Body of pancreas (tissue), 4 donors: ENCODE measurements at regions not wholly inside any gene's neighbourhood (a gene's known extent, or its start where the extent isn't known, plus 50 kb on each side); places are given as distances from the start of the nearest gene placed in this dataset.

Source experiments
- ATAC-seq: fragments of 150-250 bp; one replicate; pipeline ENCODE4 v1.9.1; 2016
- DNase-seq, 4 donors: peaks; one replicate each; pipeline ENCODE4 v3.0.0-alpha.2; 2019
- H3K27ac ChIP-seq, 4 donors: fragments of 200-600 bp; sonication (generic); 1 replicate in 3 of 4; 2 replicates in 1 of 4; pipeline versions ENCODE4 v1.5.1 to v1.6.1; 2016 to 2019; ENCODE audit warnings: mild to moderate bottlenecking in 1 of 4, mixed read lengths in 1 of 4, moderate library complexity in 1 of 4
- H3K27me3 ChIP-seq, 2 donors: fragments of 200-600 bp; sonication (generic); one replicate each; pipeline ENCODE4 v1.6.0; 2016; ENCODE audit warnings: mild to moderate bottlenecking in 1 of 2
- H3K36me3 ChIP-seq, 2 donors: fragments of 200-600 bp; sonication (generic); replicated peaks in 1 of 2; 2 replicates each; pipeline ENCODE4 v1.5.1; 2016; ENCODE audit warnings: low read depth in 2 of 2; ENCODE audit not compliant: insufficient read depth in 1 of 2
- H3K4me1 ChIP-seq: fragments of 200-600 bp; sonication (generic); one replicate; pipeline ENCODE4 v1.6.0; 2016
- H3K4me3 ChIP-seq, 2 donors: fragments of 200-600 bp; sonication (generic); 1 replicate in 1 of 2; 2 replicates in 1 of 2; pipeline ENCODE4 v1.5.1; 2016 to 2019
- H3K9me3 ChIP-seq, 3 donors: fragments of 200-600 bp; sonication (generic); 1 replicate in 2 of 3; 2 replicates in 1 of 3; pipeline ENCODE4 v1.5.1; 2016
- CTCF ChIP-seq, 7 experiments: fragments of 450-650 bp in 4 of 7; fragments of 200-600 bp in 3 of 7; sonication (generic) in 3 of 7; IDR thresholded peaks; one replicate each; pipeline ENCODE4 v1.5.1; 2016 to 2019; ENCODE audit warnings: antibody characterized with exemption in 7 of 7
- POLR2A ChIP-seq, 3 donors: fragments of 450-650 bp; IDR thresholded peaks; one replicate each; pipeline ENCODE4 v1.6.1; 2016; ENCODE audit warnings: antibody characterized with exemption in 3 of 3, mild to moderate bottlenecking in 2 of 3
- WGBS, 2 donors: methylation state at CpG; one replicate each; pipeline ENCODE4 v1.1.5; 2017; 5-methylcytosine and 5-hydroxymethylcytosine counted together
- intact Hi-C: fragments of 100-400 bp; cut with DNase I; formaldehyde crosslinking; loops from one replicate; pipeline ENCODE4 v1.15.1; 2023

DNA sequence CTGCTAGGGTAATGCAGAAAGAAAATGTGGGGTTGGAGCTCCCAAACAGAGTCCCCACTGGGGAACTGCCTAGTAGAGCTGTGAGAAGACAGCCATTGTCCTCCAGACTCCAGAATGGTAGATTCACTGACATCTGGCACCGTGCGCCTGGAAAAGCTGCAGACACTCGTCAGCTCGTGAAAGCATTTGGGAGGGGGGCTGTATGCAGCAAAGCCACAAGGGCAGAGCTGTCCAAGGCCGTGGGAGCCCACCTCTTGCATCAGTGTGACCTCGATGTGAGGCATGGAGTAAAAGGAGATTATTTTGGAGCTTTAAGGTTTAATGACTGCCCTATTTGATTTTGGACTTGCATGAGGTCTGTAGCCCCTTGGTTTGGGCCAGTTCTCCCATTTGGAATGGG lies 242.9 kb downstream of the VGLL3 start:
- H3K27ac ChIP-seq = no peak overlapping the region
- intact Hi-C loops = no loop called here
- no peak for TF ChIP-seq CTCF (IDR thresholded peaks at IDR 0.05)
- no peak for TF ChIP-seq POLR2A (IDR thresholded peaks at IDR 0.05)
- no peaks in the 10 kb centered on the region for H3K27me3 ChIP-seq
- no peaks in the 10 kb centered on the region for H3K9me3 ChIP-seq
- no peak overlapping the region for H3K4me3 ChIP-seq
- DNase-seq (no peak), ATAC-seq (no peak)
- WGBS, 2 donors = 60 to 62% methylated on average over 4 to 6 of the region's 6 CpGs
- no peaks in the 10 kb centered on the region for H3K36me3 ChIP-seq
- H3K4me1 ChIP-seq = no peaks in the 10 kb centered on the region

DNA sequence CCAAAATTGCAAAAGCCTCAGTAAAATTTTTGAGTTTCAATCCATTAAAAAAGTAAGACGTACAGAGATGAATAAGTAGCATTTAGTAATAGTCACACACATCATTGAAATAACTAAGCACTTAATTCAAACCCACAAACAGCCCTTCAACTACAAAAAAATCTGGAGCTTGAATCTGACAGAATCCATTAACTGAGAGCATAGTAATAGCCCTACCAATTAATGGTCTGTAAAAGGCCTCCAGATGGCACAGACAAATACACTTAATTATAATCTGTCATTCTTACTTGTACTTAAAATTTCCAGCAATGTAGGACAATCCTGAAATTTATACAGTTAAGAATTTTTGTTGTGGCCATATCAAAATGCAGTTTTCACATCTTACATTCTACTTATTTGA lies 246.9 kb downstream of the VGLL3 start:
- intact Hi-C loops = no loop called here
- 33 to 40% methylated on average over 1 of the region's 1 CpG for WGBS, 2 donors
- no peaks in the 10 kb centered on the region for H3K27me3 ChIP-seq
- no peak overlapping the region for H3K27ac ChIP-seq
- no peaks in the 10 kb centered on the region for H3K4me1 ChIP-seq
- DNase-seq (no peak), ATAC-seq (no peak)
- TF ChIP-seq POLR2A (IDR thresholded peaks at IDR 0.05) (no peak), CTCF (IDR thresholded peaks at IDR 0.05) (no peak)
- no peak overlapping the region for H3K4me3 ChIP-seq
- no peaks in the 10 kb centered on the region for H3K9me3 ChIP-seq
- no peaks in the 10 kb centered on the region for H3K36me3 ChIP-seq

DNA sequence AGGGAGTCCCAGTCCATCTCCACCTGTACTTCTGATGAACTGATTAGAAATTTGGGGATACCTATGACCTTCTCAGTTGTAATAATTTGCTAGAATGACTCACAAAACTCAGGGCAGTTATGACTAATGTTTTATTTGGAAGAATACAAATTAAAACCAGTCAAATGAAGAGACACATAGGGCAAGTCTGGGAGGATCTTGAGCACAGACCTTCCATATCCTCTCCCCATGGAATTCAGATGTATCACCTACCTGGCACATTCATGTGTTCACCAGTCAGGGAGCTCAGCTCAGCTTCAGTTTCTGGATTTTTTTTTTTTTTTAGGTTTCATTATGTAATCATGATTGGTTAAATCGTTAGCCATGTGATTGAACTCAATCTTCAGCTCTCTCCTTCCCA lies 247.7 kb downstream of the VGLL3 start:
- Histone ChIP-seq H3K36me3 (no peaks in the 10 kb centered on the region), H3K4me3 (no peak overlapping the region), H3K27ac (no peak overlapping the region), H3K4me1 (no peaks in the 10 kb centered on the region), H3K27me3 (no peaks in the 10 kb centered on the region), H3K9me3 (no peaks in the 10 kb centered on the region)
- intact Hi-C loops = no loop called here
- ATAC-seq (no peak), DNase-seq (no peak)
- TF ChIP-seq POLR2A (IDR thresholded peaks at IDR 0.05) (no peak), CTCF (IDR thresholded peaks at IDR 0.05) (no peak)
- 30 to 42% methylated on average over 1 of the region's 1 CpG for WGBS, 2 donors

GRCh38 chr3:86740751-86741150 lies 250.2 kb downstream of the VGLL3 start:
- intact Hi-C loops = no loop called here
- Histone ChIP-seq H3K4me1 (no peaks in the 10 kb centered on the region), H3K27ac (no peak overlapping the region), H3K9me3 (no peaks in the 10 kb centered on the region), H3K36me3 (no peaks in the 10 kb centered on the region), H3K4me3 (no peak overlapping the region), H3K27me3 (no peaks in the 10 kb centered on the region)
- TF ChIP-seq POLR2A (IDR thresholded peaks at IDR 0.05) (no peak), CTCF (IDR thresholded peaks at IDR 0.05) (no peak)
- DNase-seq (no peak), ATAC-seq (no peak)
- 81 to 88% methylated on average over 3 of the region's 3 CpGs for WGBS, 2 donors

DNA sequence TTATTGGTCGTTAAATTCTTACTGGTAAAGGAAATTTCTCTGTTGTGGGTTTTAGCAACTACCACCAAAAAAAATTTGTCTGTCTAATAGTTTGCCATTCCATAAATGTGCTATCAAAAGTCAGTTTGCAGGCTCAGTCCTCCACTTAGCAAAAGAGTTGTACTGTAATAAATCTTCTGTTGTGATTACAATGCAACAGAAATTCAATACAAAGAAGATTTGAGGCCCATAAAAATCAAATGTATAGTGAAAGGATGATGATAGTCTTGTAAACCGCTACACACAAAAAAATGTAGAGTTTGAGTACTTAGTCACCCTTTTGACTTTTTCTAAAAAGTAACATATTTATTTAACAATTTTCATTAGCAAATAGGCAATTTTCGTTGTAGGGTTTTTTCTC lies 251.7 kb downstream of the VGLL3 start:
- Histone ChIP-seq H3K9me3 (no peaks in the 10 kb centered on the region), H3K4me1 (no peaks in the 10 kb centered on the region), H3K27me3 (no peaks in the 10 kb centered on the region), H3K36me3 (no peaks in the 10 kb centered on the region), H3K27ac (no peak overlapping the region), H3K4me3 (no peak overlapping the region)
- 47 to 58% methylated on average over 3 of the region's 3 CpGs for WGBS, 2 donors
- intact Hi-C loops = no loop called here
- ATAC-seq (no peak), DNase-seq (no peak)
- TF ChIP-seq POLR2A (IDR thresholded peaks at IDR 0.05) (no peak), CTCF (IDR thresholded peaks at IDR 0.05) (no peak)
